Adipocyte (in vitro differentiated cells): ENCODE measurements at regions not wholly inside any gene's neighbourhood (a gene's known extent, or its start where the extent isn't known, plus 50 kb on each side); places are given as distances from the start of the nearest gene placed in this dataset.
"Not testable (repeated sequence)": the region's sequence is repeated elsewhere in the genome, so short reads cannot be mapped to it uniquely, and the experiment has no call there.

ENCODE experiments used
- DNase-seq: peaks from one replicate; pipeline ENCODE4 v3.0.0-alpha.2; 2015; ENCODE audit warnings: low read depth
- H3K27me3 ChIP-seq: replicated peaks from 2 replicates; pipeline ENCODE4 v1.7.0; 2013; ENCODE audit warnings: mild to moderate bottlenecking, low read length, moderate library complexity; ENCODE audit not compliant: control insufficient read depth, insufficient read depth
- H3K36me3 ChIP-seq: 2 replicates; pipeline ENCODE4 v1.7.0; 2013; ENCODE audit warnings: low read length, mild to moderate bottlenecking, moderate library complexity; ENCODE audit not compliant: control insufficient read depth, insufficient read depth, severe bottlenecking
- H3K4me1 ChIP-seq: 2 replicates; pipeline ENCODE4 v1.7.0; 2013; ENCODE audit warnings: mild to moderate bottlenecking, low read length, moderate library complexity; ENCODE audit not compliant: control insufficient read depth, insufficient read depth
- H3K4me3 ChIP-seq: 2 replicates; pipeline ENCODE4 v1.7.0; 2013; ENCODE audit warnings: mild to moderate bottlenecking, low read length, moderate library complexity
- H3K9ac ChIP-seq: 2 replicates; pipeline ENCODE4 v1.7.0; 2013; ENCODE audit warnings: mild to moderate bottlenecking, low read length, moderate library complexity
- H3K9me3 ChIP-seq: 2 replicates; pipeline ENCODE4 v1.7.0; 2013; ENCODE audit warnings: mild to moderate bottlenecking, low read length, moderate library complexity; ENCODE audit not compliant: control insufficient read depth

DNA sequence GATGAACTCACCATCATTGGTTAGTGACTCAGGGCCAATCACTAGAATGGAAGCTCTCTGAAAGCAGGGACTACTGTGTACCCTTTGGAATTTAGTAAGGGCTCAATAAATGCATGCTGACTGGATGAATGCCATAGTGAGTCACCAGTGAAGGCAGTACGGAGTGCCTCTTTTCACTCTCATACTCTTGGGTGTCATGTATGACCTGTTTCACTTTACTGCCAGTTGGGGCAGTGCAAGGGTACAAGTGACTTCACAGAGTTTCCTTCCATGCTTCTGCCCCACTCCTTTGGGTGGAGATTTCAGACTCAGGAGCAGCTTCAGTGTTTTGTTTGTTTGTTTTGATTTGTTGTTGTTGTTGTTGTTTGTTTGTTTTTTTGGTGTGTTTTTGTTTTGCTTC lies 57.7 kb downstream of the SOX3 start:
- Histone ChIP-seq H3K27me3 (peaks cover 5% of the 10 kb centered on the region), H3K36me3 (no peaks in the 10 kb centered on the region), H3K9me3 (no peaks in the 10 kb centered on the region), H3K4me3 (no peak overlapping the region), H3K4me1 (no peaks in the 10 kb centered on the region), H3K9ac (no peak overlapping the region)
- no peak for DNase-seq

GRCh38 chrX:140440876-140441275 lies 64.0 kb downstream of the SOX3 start:
- DNase-seq, result no peak
- Histone ChIP-seq H3K36me3 (no peaks in the 10 kb centered on the region), H3K4me3 (no peak overlapping the region)

DNA sequence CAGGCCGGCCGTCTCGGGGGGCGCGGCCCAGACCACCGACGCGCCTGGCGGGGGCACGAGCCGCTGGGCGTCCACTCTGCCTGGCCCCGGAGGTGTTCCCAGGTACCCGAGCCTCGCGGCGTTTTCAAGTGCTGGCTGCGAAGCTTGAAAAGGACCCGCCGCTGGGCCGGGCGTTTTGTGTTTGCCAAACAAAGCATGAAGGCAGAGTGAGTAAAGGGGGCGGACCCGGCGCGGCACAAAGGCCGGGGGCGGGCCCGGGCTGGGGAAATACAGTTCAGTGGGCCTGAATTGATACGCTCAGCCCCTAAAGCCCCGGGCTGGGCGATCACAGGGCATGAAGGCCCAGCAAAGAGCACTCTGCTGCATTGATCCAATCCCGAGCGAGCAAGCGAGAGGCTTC lies 65.4 kb downstream of the SOX3 start:
- no peaks in the 10 kb centered on the region for H3K36me3 ChIP-seq
- H3K4me1 ChIP-seq, result no peaks in the 10 kb centered on the region
- H3K4me3 ChIP-seq, result no peak overlapping the region
- no peaks in the 10 kb centered on the region for H3K9me3 ChIP-seq
- no peak overlapping the region for H3K9ac ChIP-seq
- peaks cover 21% of the 10 kb centered on the region for H3K27me3 ChIP-seq
- no peak for DNase-seq

More at GRCh38 chrX:140440876-140441275, 64.0 kb downstream of the SOX3 start:
- Histone ChIP-seq H3K27me3 (peaks cover 14% of the 10 kb centered on the region), H3K9me3 (no peaks in the 10 kb centered on the region), H3K9ac (no peak overlapping the region), H3K4me1 (no peaks in the 10 kb centered on the region)

DNA sequence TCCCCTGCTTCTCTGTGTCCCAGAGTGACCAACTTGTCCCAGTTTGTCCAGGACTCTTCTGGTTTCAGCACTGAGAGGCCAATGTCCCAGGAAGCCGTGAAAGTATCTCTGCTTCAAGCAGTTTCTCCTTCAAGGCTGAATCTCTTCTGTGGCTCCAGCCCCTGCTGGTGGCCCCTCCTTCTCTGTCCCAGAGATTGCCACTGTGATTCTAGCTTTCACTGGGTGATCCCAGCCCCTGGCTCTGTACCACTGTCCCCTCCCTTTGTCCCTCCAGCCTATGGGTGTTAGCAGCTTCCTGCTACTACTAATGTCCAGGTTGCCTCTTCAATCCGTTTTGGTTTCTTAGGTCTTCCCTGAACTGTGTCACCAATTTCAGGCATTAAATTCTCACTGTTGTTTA lies 70.5 kb downstream of the SOX3 start:
- no peaks in the 10 kb centered on the region for H3K36me3 ChIP-seq
- H3K27me3 ChIP-seq, result peaks cover 28% of the 10 kb centered on the region
- H3K4me1 ChIP-seq, result peaks cover 13% of the 10 kb centered on the region
- H3K9me3 ChIP-seq, result no peaks in the 10 kb centered on the region
- no peak overlapping the region for H3K9ac ChIP-seq
- no peak for DNase-seq
- no peak overlapping the region for H3K4me3 ChIP-seq

DNA sequence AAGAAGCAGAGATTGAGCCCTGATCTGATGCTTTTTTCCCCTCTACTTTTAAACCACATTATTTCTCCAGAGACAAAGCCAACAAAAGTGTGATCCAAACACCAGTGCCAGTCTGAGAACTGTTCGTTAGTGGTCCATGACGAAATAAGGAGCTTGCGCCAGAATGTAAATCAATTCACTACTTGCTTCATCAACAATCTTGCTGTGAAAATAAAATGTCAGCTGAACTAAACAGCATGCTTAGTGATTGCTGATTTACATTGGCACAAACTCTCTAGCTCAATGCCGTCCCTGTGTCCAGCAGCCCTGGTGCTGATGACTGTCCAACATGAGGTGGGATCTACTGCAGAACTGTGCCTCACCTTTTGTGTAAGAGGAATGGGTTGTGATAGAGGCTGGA lies 71.3 kb downstream of the SOX3 start:
- H3K9ac ChIP-seq, result no peak overlapping the region
- no peak overlapping the region for H3K4me3 ChIP-seq
- no peaks in the 10 kb centered on the region for H3K9me3 ChIP-seq
- H3K27me3 ChIP-seq, result peaks cover 22% of the 10 kb centered on the region
- no peaks in the 10 kb centered on the region for H3K36me3 ChIP-seq
- peaks cover 13% of the 10 kb centered on the region for H3K4me1 ChIP-seq
- DNase-seq, result no peak

DNA sequence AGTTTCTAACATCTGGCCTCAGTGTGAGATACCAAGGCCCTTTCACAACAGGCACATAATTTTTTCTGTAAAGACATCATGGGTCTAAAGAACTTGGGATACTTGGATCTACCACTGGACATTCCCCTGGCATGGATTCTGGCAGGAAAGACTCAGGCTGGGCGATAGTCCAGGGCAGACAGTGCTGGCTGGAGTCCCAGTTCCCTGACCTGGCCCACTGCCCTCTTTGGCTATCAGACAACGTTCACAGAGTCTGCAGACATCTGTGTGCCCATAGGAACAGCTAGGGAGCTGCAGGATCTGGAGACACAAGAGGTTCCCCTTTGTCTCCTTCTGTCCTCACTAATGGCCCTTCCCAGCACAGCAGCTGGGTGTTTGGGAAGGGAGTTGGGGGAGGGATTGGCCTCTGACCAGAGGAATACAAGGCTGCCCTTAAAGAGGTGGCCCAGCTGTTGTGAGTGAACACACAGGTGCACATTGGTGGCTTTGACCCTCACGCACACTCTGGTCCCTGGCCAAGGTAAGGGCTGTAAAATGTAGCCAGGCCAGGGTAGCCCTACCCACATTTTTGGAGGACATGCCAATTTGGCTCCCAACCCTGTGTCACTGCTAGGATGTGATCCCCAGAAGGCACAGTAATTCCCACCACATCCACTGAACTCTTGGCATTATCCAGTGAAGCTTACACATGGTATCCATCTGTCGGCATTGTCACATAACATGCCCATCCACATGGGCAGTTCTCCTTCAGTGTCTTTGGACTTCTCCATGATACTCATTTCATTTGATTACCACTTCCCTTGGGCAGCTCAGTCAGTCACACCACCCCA lies 72.3 kb downstream of the SOX3 start:
- Histone ChIP-seq H3K4me3 (no peak overlapping the region), H3K9me3 (no peaks in the 10 kb centered on the region), H3K4me1 (peaks cover 13% of the 10 kb centered on the region), H3K9ac (no peak overlapping the region), H3K36me3 (no peaks in the 10 kb centered on the region), H3K27me3 (peaks cover 22% of the 10 kb centered on the region)
- no peak for DNase-seq

- no peak overlapping the region for H3K9ac ChIP-seq
- H3K36me3 ChIP-seq, result no peaks in the 10 kb centered on the region
- H3K4me3 ChIP-seq, result no peak overlapping the region
- H3K4me1 ChIP-seq, result peaks cover 13% of the 10 kb centered on the region
- DNase-seq, result no peak
- no peaks in the 10 kb centered on the region for H3K9me3 ChIP-seq
- H3K27me3 ChIP-seq, result peaks cover 22% of the 10 kb centered on the region
These were observed 73.3 kb downstream of the SOX3 start for GRCh38 chrX:140431521-140431920.

DNA sequence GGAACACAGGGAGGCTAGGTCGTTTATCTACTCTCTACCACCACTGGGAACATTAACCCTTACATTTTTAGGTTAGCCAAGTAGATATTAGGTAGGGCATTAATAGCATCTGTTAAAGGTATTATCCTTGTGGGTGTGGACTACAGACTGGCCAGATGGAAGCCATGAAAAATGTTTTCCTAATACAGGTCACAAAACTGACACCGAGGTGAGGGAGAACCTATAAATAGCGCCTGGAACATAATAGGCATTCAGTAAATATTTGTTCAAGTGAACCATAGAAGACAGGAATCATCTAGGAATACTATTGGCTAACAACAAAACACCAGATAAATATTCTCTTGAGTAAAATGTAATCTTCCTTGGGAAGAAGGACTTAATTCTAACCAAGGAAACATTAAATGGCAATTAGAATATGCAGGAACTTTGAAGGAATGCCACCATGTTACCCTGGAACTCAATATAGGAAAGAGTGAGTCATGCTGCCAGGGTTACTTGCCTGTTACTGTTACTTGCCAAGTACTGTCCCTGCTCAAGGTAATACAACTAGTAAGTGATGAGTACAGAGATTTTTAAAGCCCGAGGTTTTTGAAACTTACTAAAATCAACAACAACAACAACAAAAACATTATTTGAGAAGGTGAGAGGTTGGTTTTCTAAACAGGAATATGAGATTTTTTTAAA lies 79.0 kb downstream of the SOX3 start:
- Histone ChIP-seq H3K4me1 (no peaks in the 10 kb centered on the region), H3K4me3 (no peak overlapping the region), H3K36me3 (no peaks in the 10 kb centered on the region), H3K9ac (no peak overlapping the region), H3K9me3 (no peaks in the 10 kb centered on the region), H3K27me3 (peaks cover 7% of the 10 kb centered on the region)
- DNase-seq, result no peak

DNA sequence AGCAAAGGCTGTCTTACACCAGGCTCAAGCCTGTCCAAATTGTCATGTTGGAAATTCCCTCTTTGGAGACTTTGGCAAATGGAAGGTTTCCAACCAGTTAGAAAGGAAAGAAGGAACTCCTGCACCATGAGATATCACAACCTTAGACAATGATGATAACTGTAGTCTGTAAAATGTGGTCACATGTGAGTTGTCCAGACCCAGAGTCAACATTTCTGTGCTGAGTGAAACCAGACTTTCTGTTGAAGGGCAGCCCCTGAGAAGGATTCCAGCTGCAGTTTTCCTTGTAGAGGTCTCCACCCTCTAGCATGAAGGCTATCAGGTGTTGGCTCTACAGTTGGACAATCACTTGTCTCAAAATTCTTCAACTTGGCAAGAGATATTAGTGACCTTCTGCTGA lies 82.4 kb downstream of the SOX3 start:
- H3K9ac ChIP-seq, result no peak overlapping the region
- no peaks in the 10 kb centered on the region for H3K27me3 ChIP-seq
- DNase-seq, result no peak
- no peaks in the 10 kb centered on the region for H3K36me3 ChIP-seq
- no peak overlapping the region for H3K4me3 ChIP-seq
- H3K4me1 ChIP-seq, result no peaks in the 10 kb centered on the region
- no peaks in the 10 kb centered on the region for H3K9me3 ChIP-seq

- peaks cover 39% of the 10 kb centered on the region for H3K9me3 ChIP-seq
- DNase-seq, H3K4me1 ChIP-seq, H3K36me3 ChIP-seq, H3K4me3 ChIP-seq, H3K9ac ChIP-seq, H3K27me3 ChIP-seq: not testable (repeated sequence)
These were observed 102.7 kb downstream of the SOX3 start for GRCh38 chrX:140402131-140402530.

DNA sequence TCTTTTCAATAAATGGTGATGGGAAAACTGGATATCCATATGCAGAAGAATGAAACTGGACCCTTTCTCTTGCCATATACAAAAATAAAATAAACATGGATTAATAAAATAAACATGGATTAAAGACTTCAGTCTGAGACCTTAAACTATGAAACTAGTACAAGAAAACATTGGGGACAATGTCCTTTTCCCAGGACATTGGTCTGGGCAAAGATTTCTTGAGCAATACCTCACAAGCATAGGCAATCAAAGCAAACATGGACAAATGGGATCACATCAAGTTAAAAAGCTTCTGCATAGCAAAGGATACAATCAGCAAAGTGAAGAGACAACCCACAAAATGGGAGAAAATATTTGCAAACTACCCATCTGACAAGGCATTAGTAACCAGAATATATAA lies 108.5 kb downstream of the SOX3 start:
- H3K36me3 ChIP-seq, H3K9ac ChIP-seq, H3K4me3 ChIP-seq, DNase-seq, H3K27me3 ChIP-seq, H3K4me1 ChIP-seq: not testable (repeated sequence)
- peaks cover 13% of the 10 kb centered on the region for H3K9me3 ChIP-seq
